GM13977 (cell line): ENCODE measurements at regions not wholly inside any gene's neighbourhood (a gene's known extent, or its start where the extent isn't known, plus 50 kb on each side); places are given as distances from the start of the nearest gene placed in this dataset.
"Not testable (repeated sequence)": the region's sequence is repeated elsewhere in the genome, so short reads cannot be mapped to it uniquely, and the experiment has no call there.

Experiments used
- DNase-seq: peaks from one replicate; pipeline ENCODE4 v3.0.0; 2012; ENCODE audit warnings: low spot score
- CTCF ChIP-seq: IDR thresholded peaks from 2 replicates; pipeline ENCODE4 v1.5.1; 2012; ENCODE audit warnings: mild to moderate bottlenecking, control low read depth; ENCODE audit not compliant: insufficient read depth; ENCODE audit errors: extremely low read depth, missing control alignments
- in situ Hi-C: fragments of 300-500 bp; cut with MboI; formaldehyde crosslinking; loops from one replicate; pipeline ENCODE4 v1.12.0; 2022; ENCODE audit warnings: low sequenced_read_pairs, low pct_unique_long_range_greater_than_20kb, mixed read lengths, inconsistent platforms; ENCODE audit not compliant: unreplicated experiment

DNA sequence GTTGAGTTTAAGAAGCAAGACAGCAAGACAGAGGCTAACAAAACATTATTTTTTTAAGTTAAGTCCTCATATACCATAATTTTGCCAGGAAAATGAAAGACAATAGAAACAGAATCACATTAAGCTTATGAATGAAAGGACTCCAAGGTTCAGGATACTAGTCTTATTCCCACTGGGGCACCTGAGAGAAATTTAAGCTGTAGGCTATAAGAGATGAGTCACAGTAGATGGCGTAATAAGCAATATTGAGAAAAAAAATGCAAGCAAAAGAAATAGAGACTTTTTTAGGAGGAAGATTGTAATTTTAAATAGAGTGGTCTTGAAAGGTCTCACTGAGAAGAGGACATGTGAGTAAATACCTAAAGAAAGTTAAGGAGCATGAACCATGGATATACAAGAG, 57.1 kb upstream of the KIF2B start:
- in situ Hi-C loops, result no loop called here
- DNase-seq, result no peak
- TF ChIP-seq CTCF, result no peak

- no peak for TF ChIP-seq CTCF
- no peak for DNase-seq
- in situ Hi-C loops, result no loop called here
These were observed 57.6 kb upstream of the KIF2B start for GRCh38 chr17:53765129-53765528.

GRCh38 chr17:53757559-53757958, 65.2 kb upstream of the KIF2B start:
- in situ Hi-C loops, result no loop called here
- no peak for DNase-seq
- TF ChIP-seq CTCF, result no peak

GRCh38 chr17:53757116-53757515, 65.6 kb upstream of the KIF2B start:
- DNase-seq, in situ Hi-C loops: not testable (repeated sequence)

- no peak for DNase-seq
- TF ChIP-seq CTCF, result no peak
- in situ Hi-C loops, result no loop called here
These were observed 73.5 kb upstream of the KIF2B start for GRCh38 chr17:53749178-53749577.

DNA sequence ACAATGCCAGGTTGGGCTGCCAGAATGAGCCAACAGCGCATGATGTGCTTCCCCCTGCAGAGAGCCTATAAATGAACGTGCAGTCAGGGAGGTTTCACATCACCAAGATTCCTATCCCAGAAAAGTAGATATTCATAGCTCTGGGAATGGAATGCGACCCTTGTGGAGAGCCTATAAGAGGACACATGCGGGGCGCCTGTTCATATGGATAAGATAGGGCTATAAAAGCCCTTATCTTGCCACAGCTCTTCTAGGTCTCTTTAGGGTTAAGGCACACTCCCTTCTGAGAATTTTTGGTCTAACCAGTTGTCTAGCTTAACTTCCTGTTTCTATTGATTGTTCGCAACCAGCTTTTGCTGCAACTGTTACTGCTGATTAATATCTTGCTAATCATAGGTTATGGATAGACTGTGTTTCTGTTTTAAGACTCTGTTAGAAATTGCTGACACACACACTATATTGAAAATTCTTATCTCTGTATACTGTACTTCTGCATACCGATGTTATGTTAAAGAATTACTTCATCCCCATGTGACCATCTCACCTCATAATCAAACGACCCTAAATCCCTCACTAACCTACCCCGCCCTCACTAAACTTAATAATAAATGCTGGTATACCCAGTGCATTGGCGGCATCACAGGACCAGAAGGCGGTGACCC, 74.4 kb upstream of the KIF2B start:
- DNase-seq, in situ Hi-C loops: not testable (repeated sequence)

DNA sequence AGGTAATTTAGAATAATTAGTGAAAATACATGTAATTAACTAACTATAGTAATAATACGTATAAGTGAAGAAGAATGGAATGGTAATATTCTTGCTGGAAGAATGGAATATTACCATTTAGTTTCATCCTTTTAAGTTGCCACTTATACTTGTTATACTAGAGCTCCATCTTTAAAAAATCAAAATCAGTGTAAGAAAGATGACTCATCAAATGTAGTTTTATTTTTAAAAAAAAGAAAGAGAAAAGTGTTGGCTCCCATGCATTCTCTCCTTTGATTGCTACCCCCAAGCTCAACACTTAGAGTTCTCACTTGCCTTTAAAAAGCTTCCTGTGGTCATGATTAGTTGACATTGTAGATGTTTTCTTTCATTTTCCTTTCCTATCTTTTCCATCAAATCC, 82.4 kb upstream of the KIF2B start:
- no peak for TF ChIP-seq CTCF
- in situ Hi-C loops, result no loop called here
- no peak for DNase-seq
